Stimulated activated naive CD8-positive, alpha-beta T cell treated with anti-CD3 and anti-CD28 coated beads, Interleukin-15, Interleukin-2, amounts not matched to agents 100 ng/mL and 50 ng/mL, for 24 hours (primary cell): ENCODE measurements at regions not wholly inside any gene's neighbourhood (a gene's known extent, or its start where the extent isn't known, plus 50 kb on each side); places are given as distances from the start of the nearest gene placed in this dataset.

Experiments
- H3K27ac Mint-ChIP-seq: one replicate; pipeline ENCODE4 v1.8.0; 2021; ENCODE audit warnings: mild to moderate bottlenecking, mixed read lengths
- H3K27me3 Mint-ChIP-seq: one replicate; pipeline ENCODE4 v1.8.0; 2021; ENCODE audit warnings: mixed read lengths
- H3K36me3 Mint-ChIP-seq: one replicate; pipeline ENCODE4 v1.8.0; 2021; ENCODE audit warnings: low read depth, mixed read lengths
- H3K4me1 Mint-ChIP-seq: one replicate; pipeline ENCODE4 v1.8.0; 2021; ENCODE audit warnings: low read depth, mixed read lengths
- H3K4me3 Mint-ChIP-seq: one replicate; pipeline ENCODE4 v1.8.0; 2021; ENCODE audit warnings: mild to moderate bottlenecking, mixed read lengths
- H3K9me3 Mint-ChIP-seq: one replicate; pipeline ENCODE4 v1.8.0; 2021; ENCODE audit warnings: mixed read lengths

- H3K27me3 Mint-ChIP-seq = no peaks in the 10 kb centered on the region
- H3K36me3 Mint-ChIP-seq = peaks cover under 1% of the 10 kb centered on the region
- H3K4me1 Mint-ChIP-seq = no peaks in the 10 kb centered on the region
- no peak overlapping the region for H3K27ac Mint-ChIP-seq
- no peaks in the 10 kb centered on the region for H3K9me3 Mint-ChIP-seq
- H3K4me3 Mint-ChIP-seq = no peak overlapping the region
Measured at GRCh38 chr12:124365726-124366430, 71.0 kb downstream of the RFLNA start.
